ENCODE measurements at regions not wholly inside any gene's neighbourhood (a gene's known extent, or its start where the extent isn't known, plus 50 kb on each side); places are given as distances from the start of the nearest gene placed in this dataset.
"Not testable (repeated sequence)": the region's sequence is repeated elsewhere in the genome, so short reads cannot be mapped to it uniquely, and the experiment has no call there.

GRCh38 chrX:130552444-130553073 is 150.8 kb downstream of the RBMX2 start:
- H3K27ac ChIP-seq (ENCODE audit: low read depth, low read length): no peak overlapping the region
- peaks cover 34% of the 10 kb centered on the region for H3K27me3 ChIP-seq (ENCODE audit: control insufficient read depth, insufficient read depth, low read length)
- H3K36me3 ChIP-seq (ENCODE audit: control insufficient read depth, insufficient read depth, low read length): no peaks in the 10 kb centered on the region
- no peak overlapping the region for H3K4me3 ChIP-seq (ENCODE audit: low read depth, low read length)
- no peak overlapping the region for H3K9ac ChIP-seq (ENCODE audit: low read length)
- peaks cover 7% of the 10 kb centered on the region for H3K4me1 ChIP-seq (ENCODE audit: control insufficient read depth, insufficient read depth, low read length)
- H3K9me3 ChIP-seq (ENCODE audit: control insufficient read depth, insufficient read depth, low read depth, low read length): no peaks in the 10 kb centered on the region

- H3K4me3 ChIP-seq (ENCODE audit: low read depth, low read length): no peak overlapping the region
- H3K9me3 ChIP-seq (ENCODE audit: control insufficient read depth, insufficient read depth, low read depth, low read length): no peaks in the 10 kb centered on the region
- no peaks in the 10 kb centered on the region for H3K36me3 ChIP-seq (ENCODE audit: control insufficient read depth, insufficient read depth, low read length)
- no peaks in the 10 kb centered on the region; the same call in 1 of the 2 replicates for H3K4me1 ChIP-seq (ENCODE audit: control insufficient read depth, insufficient read depth, low read length)
- peaks cover 31% of the 10 kb centered on the region for H3K27me3 ChIP-seq (ENCODE audit: control insufficient read depth, insufficient read depth, low read length)
- no peak overlapping the region for H3K27ac ChIP-seq (ENCODE audit: low read depth, low read length)
- H3K9ac ChIP-seq (ENCODE audit: low read length): no peak overlapping the region
Measured at GRCh38 chrX:130555341-130555740, 153.6 kb downstream of the RBMX2 start.

GRCh38 chrX:130555757-130556156 is 154.0 kb downstream of the RBMX2 start:
- Histone ChIP-seq H3K4me3 (ENCODE audit: low read depth, low read length) (no peak overlapping the region), H3K36me3 (ENCODE audit: control insufficient read depth, insufficient read depth, low read length) (no peaks in the 10 kb centered on the region), H3K4me1 (ENCODE audit: control insufficient read depth, insufficient read depth, low read length) (no peaks in the 10 kb centered on the region), H3K9ac (ENCODE audit: low read length) (no peak overlapping the region), H3K27me3 (ENCODE audit: control insufficient read depth, insufficient read depth, low read length) (peaks cover 30% of the 10 kb centered on the region), H3K9me3 (ENCODE audit: control insufficient read depth, insufficient read depth, low read depth, low read length) (no peaks in the 10 kb centered on the region), H3K27ac (ENCODE audit: low read depth, low read length) (no peak overlapping the region)

- H3K36me3 ChIP-seq (ENCODE audit: control insufficient read depth, insufficient read depth, low read length): no peaks in the 10 kb centered on the region
- no peak overlapping the region for H3K4me3 ChIP-seq (ENCODE audit: low read depth, low read length)
- H3K27ac ChIP-seq (ENCODE audit: low read depth, low read length): no peak overlapping the region
- no peak overlapping the region for H3K9ac ChIP-seq (ENCODE audit: low read length)
- peaks cover 28% of the 10 kb centered on the region for H3K27me3 ChIP-seq (ENCODE audit: control insufficient read depth, insufficient read depth, low read length)
- H3K9me3 ChIP-seq (ENCODE audit: control insufficient read depth, insufficient read depth, low read depth, low read length): no peaks in the 10 kb centered on the region
- no peaks in the 10 kb centered on the region for H3K4me1 ChIP-seq (ENCODE audit: control insufficient read depth, insufficient read depth, low read length)
Measured at GRCh38 chrX:130556951-130557350, 155.2 kb downstream of the RBMX2 start.

GRCh38 chrX:130560544-130560943 is 158.8 kb downstream of the RBMX2 start:
- Histone ChIP-seq H3K36me3 (ENCODE audit: control insufficient read depth, insufficient read depth, low read length) (no peaks in the 10 kb centered on the region), H3K27ac (ENCODE audit: low read depth, low read length) (no peak overlapping the region), H3K9me3 (ENCODE audit: control insufficient read depth, insufficient read depth, low read depth, low read length) (peaks cover 5% of the 10 kb centered on the region; the same call in 1 of the 2 replicates), H3K4me1 (ENCODE audit: control insufficient read depth, insufficient read depth, low read length) (no peaks in the 10 kb centered on the region), H3K9ac (ENCODE audit: low read length) (no peak overlapping the region), H3K4me3 (ENCODE audit: low read depth, low read length) (no peak overlapping the region), H3K27me3 (ENCODE audit: control insufficient read depth, insufficient read depth, low read length) (peaks cover 6% of the 10 kb centered on the region)

- Histone ChIP-seq H3K36me3 (ENCODE audit: control insufficient read depth, insufficient read depth, low read length) (no peaks in the 10 kb centered on the region), H3K4me1 (ENCODE audit: control insufficient read depth, insufficient read depth, low read length) (no peaks in the 10 kb centered on the region), H3K9ac (ENCODE audit: low read length) (no peak overlapping the region), H3K27ac (ENCODE audit: low read depth, low read length) (no peak overlapping the region), H3K27me3 (ENCODE audit: control insufficient read depth, insufficient read depth, low read length) (peaks cover 2% of the 10 kb centered on the region; the same call in 1 of the 2 replicates), H3K9me3 (ENCODE audit: control insufficient read depth, insufficient read depth, low read depth, low read length) (peaks cover 5% of the 10 kb centered on the region; the same call in 1 of the 2 replicates), H3K4me3 (ENCODE audit: low read depth, low read length) (no peak overlapping the region)
Measured at GRCh38 chrX:130561930-130562329, 160.1 kb downstream of the RBMX2 start.

- no peak overlapping the region for H3K9ac ChIP-seq (ENCODE audit: low read length)
- H3K27ac ChIP-seq (ENCODE audit: low read depth, low read length): no peak overlapping the region
- H3K4me3 ChIP-seq (ENCODE audit: low read depth, low read length): no peak overlapping the region
- no peaks in the 10 kb centered on the region for H3K36me3 ChIP-seq (ENCODE audit: control insufficient read depth, insufficient read depth, low read length)
- H3K9me3 ChIP-seq (ENCODE audit: control insufficient read depth, insufficient read depth, low read depth, low read length): peaks cover 5% of the 10 kb centered on the region; the same call in 1 of the 2 replicates
- H3K27me3 ChIP-seq (ENCODE audit: control insufficient read depth, insufficient read depth, low read length): peaks cover 2% of the 10 kb centered on the region; the same call in 1 of the 2 replicates
- H3K4me1 ChIP-seq (ENCODE audit: control insufficient read depth, insufficient read depth, low read length): no peaks in the 10 kb centered on the region
Measured at GRCh38 chrX:130563476-130563875, 161.7 kb downstream of the RBMX2 start.

GRCh38 chrX:130566028-130566683 is 164.4 kb downstream of the RBMX2 start:
- Histone ChIP-seq H3K9ac (ENCODE audit: low read length) (no peak overlapping the region), H3K36me3 (ENCODE audit: control insufficient read depth, insufficient read depth, low read length) (no peaks in the 10 kb centered on the region), H3K4me1 (ENCODE audit: control insufficient read depth, insufficient read depth, low read length) (no peaks in the 10 kb centered on the region), H3K9me3 (ENCODE audit: control insufficient read depth, insufficient read depth, low read depth, low read length) (peaks cover 5% of the 10 kb centered on the region; the same call in 1 of the 2 replicates), H3K27me3 (ENCODE audit: control insufficient read depth, insufficient read depth, low read length) (peaks cover 2% of the 10 kb centered on the region; the same call in 1 of the 2 replicates), H3K27ac (ENCODE audit: low read depth, low read length) (no peak overlapping the region), H3K4me3 (ENCODE audit: low read depth, low read length) (no peak overlapping the region)

GRCh38 chrX:130573030-130573429 is 171.2 kb downstream of the RBMX2 start:
- H3K27ac ChIP-seq (ENCODE audit: low read depth, low read length); H3K9me3 ChIP-seq (ENCODE audit: control insufficient read depth, insufficient read depth, low read depth, low read length); H3K4me3 ChIP-seq (ENCODE audit: low read depth, low read length); H3K9ac ChIP-seq (ENCODE audit: low read length); H3K36me3 ChIP-seq (ENCODE audit: control insufficient read depth, insufficient read depth, low read length); H3K27me3 ChIP-seq (ENCODE audit: control insufficient read depth, insufficient read depth, low read length); H3K4me1 ChIP-seq (ENCODE audit: control insufficient read depth, insufficient read depth, low read length): not testable (repeated sequence)
